ENCODE measurements at regions not wholly inside any gene's neighbourhood (a gene's known extent, or its start where the extent isn't known, plus 50 kb on each side); places are given as distances from the start of the nearest gene placed in this dataset.

DNA sequence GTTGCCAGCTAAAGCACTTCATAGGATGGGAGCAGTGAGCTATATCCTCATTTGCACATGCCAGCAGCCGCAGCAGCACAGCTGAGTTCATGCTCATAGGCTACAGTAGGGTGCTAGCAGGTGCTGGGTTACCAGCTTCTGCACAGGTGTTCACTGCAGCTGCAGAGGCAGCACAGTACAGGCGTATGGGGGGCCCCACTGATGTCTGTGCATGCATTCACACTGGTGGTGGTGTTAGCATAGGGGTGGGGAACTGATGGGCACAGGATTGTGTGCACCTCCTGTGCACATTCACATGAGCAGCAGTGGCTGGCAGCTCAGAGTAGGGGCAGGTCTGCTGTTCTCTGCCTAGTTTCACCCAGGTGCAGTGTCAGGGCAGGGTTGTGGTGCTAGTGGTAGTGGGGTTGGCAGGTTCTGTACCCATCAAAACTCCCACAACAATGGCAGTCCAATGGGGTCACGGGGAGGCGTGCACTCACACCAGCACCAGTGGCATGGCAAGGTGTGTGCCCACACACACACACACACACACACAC, 58.9 kb upstream of the IRAK1BP1 start:
- H3K4me1 ChIP-seq, result no peaks in the 10 kb centered on the region
- no peak for DNase-seq (ENCODE audit: low spot score)
- H3K36me3 ChIP-seq, result no peaks in the 10 kb centered on the region
- H3K27me3 ChIP-seq, result no peaks in the 10 kb centered on the region
- TF ChIP-seq, protein P1, sequence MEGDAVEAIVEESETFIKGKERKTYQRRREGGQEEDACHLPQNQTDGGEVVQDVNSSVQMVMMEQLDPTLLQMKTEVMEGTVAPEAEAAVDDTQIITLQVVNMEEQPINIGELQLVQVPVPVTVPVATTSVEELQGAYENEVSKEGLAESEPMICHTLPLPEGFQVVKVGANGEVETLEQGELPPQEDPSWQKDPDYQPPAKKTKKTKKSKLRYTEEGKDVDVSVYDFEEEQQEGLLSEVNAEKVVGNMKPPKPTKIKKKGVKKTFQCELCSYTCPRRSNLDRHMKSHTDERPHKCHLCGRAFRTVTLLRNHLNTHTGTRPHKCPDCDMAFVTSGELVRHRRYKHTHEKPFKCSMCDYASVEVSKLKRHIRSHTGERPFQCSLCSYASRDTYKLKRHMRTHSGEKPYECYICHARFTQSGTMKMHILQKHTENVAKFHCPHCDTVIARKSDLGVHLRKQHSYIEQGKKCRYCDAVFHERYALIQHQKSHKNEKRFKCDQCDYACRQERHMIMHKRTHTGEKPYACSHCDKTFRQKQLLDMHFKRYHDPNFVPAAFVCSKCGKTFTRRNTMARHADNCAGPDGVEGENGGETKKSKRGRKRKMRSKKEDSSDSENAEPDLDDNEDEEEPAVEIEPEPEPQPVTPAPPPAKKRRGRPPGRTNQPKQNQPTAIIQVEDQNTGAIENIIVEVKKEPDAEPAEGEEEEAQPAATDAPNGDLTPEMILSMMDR (IDR thresholded peaks at IDR 0.05), result no peak
- H3K9me3 ChIP-seq, result peaks cover 0 to 8% of the 10 kb centered on the region in 2 donors
- H3K4me3 ChIP-seq, result no peak overlapping the region
- no peak overlapping the region for H3K27ac ChIP-seq

DNA sequence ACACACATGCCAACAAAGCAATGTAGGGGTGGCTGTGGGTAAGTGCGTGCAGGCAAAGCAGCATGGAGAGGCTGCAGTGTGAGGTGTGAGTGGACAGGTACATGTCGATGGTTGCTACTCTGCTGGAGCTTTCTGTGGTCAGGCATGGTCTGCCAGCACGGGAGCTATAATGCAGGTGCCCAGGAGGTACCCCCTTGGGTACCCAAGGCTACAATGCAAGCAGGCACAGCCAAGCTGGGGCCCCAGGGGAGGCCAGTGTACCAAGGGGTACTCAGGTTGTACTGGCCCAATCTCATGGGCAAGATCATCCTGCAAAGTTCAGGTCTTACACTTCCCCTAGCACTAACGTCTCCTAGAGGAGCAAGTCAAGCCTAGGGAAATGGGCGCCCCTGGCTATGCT, 58.4 kb upstream of the IRAK1BP1 start:
- H3K27ac ChIP-seq, result no peak overlapping the region
- peaks cover 0 to 3% of the 10 kb centered on the region in 2 donors for H3K9me3 ChIP-seq
- no peaks in the 10 kb centered on the region for H3K27me3 ChIP-seq
- H3K4me1 ChIP-seq, result no peaks in the 10 kb centered on the region
- no peak overlapping the region for H3K4me3 ChIP-seq
- no peaks in the 10 kb centered on the region for H3K36me3 ChIP-seq
- TF ChIP-seq, protein P1 (IDR thresholded peaks at IDR 0.05), result no peak
- DNase-seq (ENCODE audit: low spot score), result no peak

DNA sequence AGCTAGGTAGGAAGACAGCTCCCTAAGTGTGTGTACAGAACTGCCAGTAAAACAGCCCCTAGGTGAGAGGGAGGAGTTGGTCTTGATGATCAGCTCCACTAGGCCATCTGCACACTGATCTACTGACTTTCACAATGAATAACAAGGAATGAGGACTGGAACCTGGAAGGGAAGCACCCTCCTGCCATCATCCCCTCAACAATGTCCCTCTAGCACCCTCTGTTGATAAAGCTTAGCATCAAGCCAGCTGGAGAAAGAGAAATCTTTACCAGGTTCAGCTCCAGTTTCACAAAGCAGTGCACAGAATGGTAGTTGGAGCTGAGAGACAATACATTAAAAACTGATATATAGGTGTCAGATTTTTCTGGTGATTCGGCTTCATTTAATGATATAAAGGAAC, 57.2 kb upstream of the IRAK1BP1 start:
- Histone ChIP-seq H3K27me3 (no peaks in the 10 kb centered on the region), H3K9me3 (no peaks in the 10 kb centered on the region), H3K4me1 (no peaks in the 10 kb centered on the region), H3K36me3 (no peaks in the 10 kb centered on the region), H3K27ac (no peak overlapping the region), H3K4me3 (no peak overlapping the region)
- no peak for DNase-seq (ENCODE audit: low spot score)
- TF ChIP-seq, protein P1 (IDR thresholded peaks at IDR 0.05), result peak in 1 of 2 donors; percentile 18

DNA sequence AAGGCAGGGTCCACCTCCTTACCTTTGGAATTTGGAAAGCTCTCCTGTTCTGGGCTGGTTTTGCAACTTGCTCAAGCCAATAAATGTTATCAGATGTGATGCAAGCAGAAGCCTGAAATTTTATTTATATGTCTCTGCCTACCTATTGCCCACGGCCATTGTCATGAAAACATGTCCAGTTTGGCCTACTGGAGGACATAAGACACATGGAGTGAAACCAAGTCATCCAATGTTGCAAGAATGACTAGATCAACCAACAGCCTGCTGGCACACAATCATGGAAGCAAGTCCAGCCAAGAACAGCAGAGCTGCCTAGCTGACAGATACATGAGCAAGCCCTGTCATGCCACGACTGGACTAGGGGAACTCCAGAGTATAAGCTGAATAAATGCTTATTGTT, 56.7 kb upstream of the IRAK1BP1 start:
- Histone ChIP-seq H3K4me1 (no peaks in the 10 kb centered on the region), H3K36me3 (no peaks in the 10 kb centered on the region), H3K27ac (no peak overlapping the region), H3K27me3 (no peaks in the 10 kb centered on the region), H3K9me3 (no peaks in the 10 kb centered on the region), H3K4me3 (no peak overlapping the region)
- DNase-seq (ENCODE audit: low spot score), result no peak
- TF ChIP-seq, protein P1 (IDR thresholded peaks at IDR 0.05), result no peak
